ENCODE measurements at regions not wholly inside any gene's neighbourhood (a gene's known extent, or its start where the extent isn't known, plus 50 kb on each side); places are given as distances from the start of the nearest gene placed in this dataset.

DNA sequence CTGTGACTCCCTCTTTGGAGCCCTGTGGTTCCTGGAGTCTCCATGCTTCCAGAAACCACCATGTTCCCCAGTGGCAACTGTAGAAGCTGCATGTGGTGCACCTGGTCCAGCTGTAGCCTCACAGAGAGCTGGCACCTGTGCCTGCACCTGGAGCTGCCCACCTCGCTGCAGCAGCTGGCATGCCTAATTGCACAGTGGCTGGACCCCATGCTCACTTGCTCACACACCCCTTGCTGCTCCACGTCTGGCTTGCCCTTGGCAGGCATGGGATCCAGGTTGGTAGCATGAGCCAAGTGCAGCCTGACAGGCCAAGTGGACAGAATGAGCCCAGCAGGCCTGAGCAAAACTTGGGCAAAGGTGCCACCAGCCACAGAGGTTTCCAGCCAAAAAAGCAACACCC, 680.1 kb downstream of the MATN1 start:
- no peak for DNase-seq
- Mint-ChIP-seq H3K27me3 (ENCODE audit: insufficient read depth) (peaks cover 11% of the 10 kb centered on the region), H3K36me3 (ENCODE audit: low read depth) (no peaks in the 10 kb centered on the region), H3K4me3 (no peak overlapping the region), H3K4me1 (ENCODE audit: low read depth) (no peaks in the 10 kb centered on the region), H3K27ac (no peak overlapping the region), H3K9me3 (peaks cover 22% of the 10 kb centered on the region)
- TF ChIP-seq, protein P1, sequence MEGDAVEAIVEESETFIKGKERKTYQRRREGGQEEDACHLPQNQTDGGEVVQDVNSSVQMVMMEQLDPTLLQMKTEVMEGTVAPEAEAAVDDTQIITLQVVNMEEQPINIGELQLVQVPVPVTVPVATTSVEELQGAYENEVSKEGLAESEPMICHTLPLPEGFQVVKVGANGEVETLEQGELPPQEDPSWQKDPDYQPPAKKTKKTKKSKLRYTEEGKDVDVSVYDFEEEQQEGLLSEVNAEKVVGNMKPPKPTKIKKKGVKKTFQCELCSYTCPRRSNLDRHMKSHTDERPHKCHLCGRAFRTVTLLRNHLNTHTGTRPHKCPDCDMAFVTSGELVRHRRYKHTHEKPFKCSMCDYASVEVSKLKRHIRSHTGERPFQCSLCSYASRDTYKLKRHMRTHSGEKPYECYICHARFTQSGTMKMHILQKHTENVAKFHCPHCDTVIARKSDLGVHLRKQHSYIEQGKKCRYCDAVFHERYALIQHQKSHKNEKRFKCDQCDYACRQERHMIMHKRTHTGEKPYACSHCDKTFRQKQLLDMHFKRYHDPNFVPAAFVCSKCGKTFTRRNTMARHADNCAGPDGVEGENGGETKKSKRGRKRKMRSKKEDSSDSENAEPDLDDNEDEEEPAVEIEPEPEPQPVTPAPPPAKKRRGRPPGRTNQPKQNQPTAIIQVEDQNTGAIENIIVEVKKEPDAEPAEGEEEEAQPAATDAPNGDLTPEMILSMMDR (IDR thresholded peaks at IDR 0.05) = no peak

DNA sequence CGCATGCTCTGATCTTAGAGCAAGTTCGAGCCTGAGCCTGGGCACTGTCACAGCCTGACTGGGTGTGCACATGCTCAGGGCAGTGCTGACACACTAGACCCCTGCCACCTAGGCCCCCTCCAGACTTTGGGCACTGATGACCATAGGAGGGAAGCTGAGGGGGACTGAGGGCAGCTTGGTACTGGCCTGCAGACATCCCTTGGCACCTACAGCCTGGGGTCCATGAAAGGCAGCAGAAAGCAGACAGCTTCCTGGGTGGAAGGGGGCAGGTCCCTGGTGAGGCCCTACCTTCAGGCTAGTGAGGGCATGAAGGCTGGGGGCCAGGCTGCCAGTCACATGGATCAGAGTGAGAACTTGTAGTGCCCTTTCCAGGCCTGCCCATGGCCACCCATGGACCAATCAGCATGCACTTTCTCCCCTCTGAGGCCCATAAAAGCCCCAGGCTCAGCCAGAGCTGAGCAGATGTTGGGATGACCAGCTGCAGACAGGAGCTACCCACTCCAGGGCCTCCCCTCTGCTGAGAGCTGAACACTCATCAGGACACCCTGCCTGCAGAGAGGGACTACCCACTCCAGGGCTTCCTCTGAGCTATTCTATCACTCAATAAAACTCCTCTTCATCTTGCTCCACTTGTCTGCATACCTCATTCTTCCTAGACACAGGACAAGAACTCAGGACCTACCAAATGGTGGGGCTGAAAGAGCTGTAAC, 680.8 kb downstream of the MATN1 start:
- TF ChIP-seq, protein P1 (IDR thresholded peaks at IDR 0.05) = no peak
- Mint-ChIP-seq H3K4me3 (no peak overlapping the region), H3K27ac (no peak overlapping the region)

DNA sequence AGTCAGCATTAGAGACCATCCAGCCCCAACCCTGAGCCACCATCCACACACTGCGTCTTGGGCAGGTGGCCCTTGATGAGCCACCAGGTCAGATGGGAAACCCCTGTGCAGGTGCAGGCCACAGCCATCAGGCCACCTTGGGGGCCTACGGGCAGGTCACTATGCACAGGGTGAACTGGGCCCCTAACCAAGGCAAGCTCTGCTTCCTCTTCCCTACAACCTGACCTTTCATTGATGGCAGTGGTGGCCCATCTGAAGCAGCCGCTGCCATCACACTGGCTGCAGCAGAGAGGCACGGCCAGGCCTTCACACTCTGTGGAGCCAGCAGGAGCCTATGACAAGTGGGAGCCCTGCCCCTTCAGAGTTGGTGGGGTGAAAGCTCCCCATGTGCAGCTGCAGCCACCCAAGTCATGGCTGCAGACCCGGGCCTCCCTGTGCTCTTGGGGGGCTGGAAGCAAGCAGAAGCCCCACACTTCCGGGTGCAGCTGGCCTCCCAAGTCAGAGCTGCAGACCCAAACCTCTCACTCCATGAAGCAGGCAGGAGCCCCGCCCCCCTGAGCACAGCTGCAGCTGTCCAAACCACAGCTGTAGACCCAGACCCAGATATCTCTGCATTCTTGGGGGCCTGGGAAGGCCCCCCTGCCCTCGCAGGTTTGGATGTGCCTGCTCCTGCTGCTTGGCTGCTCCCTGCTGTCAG, 681.5 kb downstream of the MATN1 start:
- no peak for DNase-seq
- Mint-ChIP-seq H3K9me3 (peaks cover 23% of the 10 kb centered on the region), H3K4me1 (ENCODE audit: low read depth) (no peaks in the 10 kb centered on the region)

More for the DNA sequence above, 680.8 kb downstream of the MATN1 start:
- DNase-seq = no peak
- Mint-ChIP-seq H3K36me3 (ENCODE audit: low read depth) (no peaks in the 10 kb centered on the region), H3K27me3 (ENCODE audit: insufficient read depth) (peaks cover 12% of the 10 kb centered on the region), H3K4me1 (ENCODE audit: low read depth) (no peaks in the 10 kb centered on the region), H3K9me3 (peaks cover 23% of the 10 kb centered on the region)

DNA sequence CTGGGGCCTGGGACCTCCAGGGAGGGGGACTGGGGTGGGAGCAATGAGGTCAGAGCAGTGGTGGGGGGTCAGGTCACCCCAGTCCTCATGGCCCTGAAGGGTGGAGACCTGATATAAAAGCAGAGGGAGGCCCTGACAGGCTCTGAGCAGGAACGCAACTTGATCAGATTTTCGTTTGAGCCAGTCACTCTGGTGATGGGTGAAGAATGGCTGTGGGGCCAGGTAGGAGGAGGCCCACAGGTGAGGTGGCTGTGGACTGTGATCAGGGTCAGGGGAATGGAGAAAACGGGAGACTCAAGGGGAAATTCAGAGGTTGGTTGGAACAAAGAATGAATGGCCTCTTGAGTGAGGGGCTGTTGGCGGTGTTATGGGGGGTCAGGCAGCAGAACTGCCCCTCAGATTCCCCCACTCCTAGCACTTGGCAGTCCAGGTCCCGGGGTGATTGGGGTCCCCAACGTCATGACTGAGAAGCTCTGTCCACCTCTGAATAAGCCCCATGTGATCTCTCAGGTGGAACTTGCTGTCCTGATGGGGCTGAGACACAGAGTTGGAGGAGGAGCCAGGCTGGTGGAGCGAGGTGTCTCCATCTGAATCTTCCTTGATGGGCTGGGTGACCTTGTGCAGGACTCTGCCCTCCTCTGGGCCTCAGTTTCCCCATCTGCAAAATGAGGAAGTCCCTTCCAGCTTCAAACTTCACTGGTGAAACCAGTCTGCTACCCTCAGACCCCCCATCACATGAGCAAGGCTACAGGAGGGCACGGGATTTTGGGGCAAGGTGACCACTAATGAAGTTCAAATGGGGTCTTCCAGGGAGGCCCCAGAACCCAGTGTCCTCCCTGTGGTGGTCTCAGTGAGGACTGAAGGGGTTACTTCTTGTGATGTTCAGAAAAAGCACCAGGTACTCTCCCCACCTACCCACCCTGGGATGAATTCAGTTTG, 683.0 kb downstream of the MATN1 start:
- Mint-ChIP-seq H3K4me1 (ENCODE audit: low read depth) (no peaks in the 10 kb centered on the region), H3K36me3 (ENCODE audit: low read depth) (no peaks in the 10 kb centered on the region), H3K4me3 (no peak overlapping the region), H3K27ac (no peak overlapping the region), H3K9me3 (peaks cover 24% of the 10 kb centered on the region), H3K27me3 (ENCODE audit: insufficient read depth) (peaks cover 11% of the 10 kb centered on the region)
- DNase-seq = no peak
- TF ChIP-seq, protein P1 (IDR thresholded peaks at IDR 0.05) = no peak

More for the DNA sequence above, 681.5 kb downstream of the MATN1 start:
- Mint-ChIP-seq H3K27ac (no peak overlapping the region), H3K4me3 (no peak overlapping the region), H3K36me3 (ENCODE audit: low read depth) (no peaks in the 10 kb centered on the region), H3K27me3 (ENCODE audit: insufficient read depth) (peaks cover 12% of the 10 kb centered on the region)
- TF ChIP-seq, protein P1 (IDR thresholded peaks at IDR 0.05) = no peak

DNA sequence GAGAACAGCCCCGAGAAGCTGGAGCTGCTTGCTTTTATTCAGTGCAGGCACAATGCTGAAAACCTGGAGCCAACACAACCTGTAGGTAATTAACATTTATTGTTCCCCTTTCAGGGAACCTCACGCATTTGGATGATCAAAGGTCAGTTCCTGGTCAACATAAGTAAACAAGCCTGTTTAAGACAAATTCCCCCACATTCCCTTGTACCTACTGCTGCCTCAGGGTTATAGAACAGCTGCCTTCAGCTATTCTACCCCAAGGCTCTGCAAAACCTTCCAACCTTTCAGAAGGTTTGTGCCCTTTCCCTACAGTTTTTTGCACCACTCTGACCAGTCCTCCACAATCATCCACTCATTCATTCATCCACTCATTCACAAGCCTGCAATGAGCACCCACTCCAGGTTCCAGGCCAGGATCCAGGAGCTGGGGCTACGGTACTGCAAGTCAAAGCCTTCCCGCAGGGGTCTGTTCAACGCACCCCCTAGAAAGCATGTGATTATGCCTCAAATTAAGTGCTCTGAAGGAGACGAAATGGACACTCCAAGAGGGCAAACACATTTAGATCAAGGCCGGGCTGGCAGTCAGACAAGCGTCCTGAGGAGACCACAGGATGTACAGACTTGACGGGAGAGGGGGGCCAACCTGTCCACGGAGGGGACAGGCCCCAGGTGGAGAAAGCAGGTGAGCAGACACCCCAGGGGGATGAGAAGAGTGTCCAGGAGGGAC, 683.9 kb downstream of the MATN1 start:
- TF ChIP-seq, protein P1 (IDR thresholded peaks at IDR 0.05) = no peak
- no peaks in the 10 kb centered on the region for H3K36me3 Mint-ChIP-seq (ENCODE audit: low read depth)
- peaks cover 11% of the 10 kb centered on the region for H3K27me3 Mint-ChIP-seq (ENCODE audit: insufficient read depth)
- no peaks in the 10 kb centered on the region for H3K4me1 Mint-ChIP-seq (ENCODE audit: low read depth)
- H3K9me3 Mint-ChIP-seq = peaks cover 29% of the 10 kb centered on the region
- DNase-seq = no peak
- no peak overlapping the region for H3K27ac Mint-ChIP-seq
- H3K4me3 Mint-ChIP-seq = no peak overlapping the region

Measured in HFFc6 (cell line).